KG1 (cell line): ENCODE measurements at regions not wholly inside any gene's neighbourhood (a gene's known extent, or its start where the extent isn't known, plus 50 kb on each side); places are given as distances from the start of the nearest gene placed in this dataset.
"Not testable (repeated sequence)": the region's sequence is repeated elsewhere in the genome, so short reads cannot be mapped to it uniquely, and the experiment has no call there.

ENCODE experiments used
- DNase-seq: peaks from one replicate; lab custom pipeline; 2025; lab: John Stamatoyannopoulos, UW

GRCh38 chr6:112579601-112580000, 232.5 kb downstream of the RFPL4B start:
- DNase-seq: no peak

- DNase-seq: no peak
Measured at GRCh38 chr6:112581015-112581414, 233.9 kb downstream of the RFPL4B start.

- no peak for DNase-seq
Measured at GRCh38 chr6:112590326-112590725, 243.2 kb downstream of the RFPL4B start.

GRCh38 chr6:112591329-112591728, 244.2 kb downstream of the RFPL4B start:
- DNase-seq: no peak

GRCh38 chr6:112592159-112592558, 245.0 kb downstream of the RFPL4B start:
- DNase-seq: no peak

- no peak for DNase-seq
Measured at GRCh38 chr6:112594886-112595594, 247.9 kb downstream of the RFPL4B start.

GRCh38 chr6:112595841-112596240, 248.7 kb downstream of the RFPL4B start:
- no peak for DNase-seq

- no peak for DNase-seq
Measured at GRCh38 chr6:112597176-112597575, 250.0 kb downstream of the RFPL4B start.

GRCh38 chr6:112600168-112600567, 253.0 kb downstream of the RFPL4B start:
- no peak for DNase-seq

- DNase-seq: no peak
Measured at GRCh38 chr6:112603726-112604125, 256.6 kb downstream of the RFPL4B start.

GRCh38 chr6:112606656-112607435, 259.7 kb downstream of the RFPL4B start:
- no peak for DNase-seq

- DNase-seq: not testable (repeated sequence)
Measured at GRCh38 chr6:112608925-112609324, 261.8 kb downstream of the RFPL4B start.

- DNase-seq: no peak
Measured at GRCh38 chr6:112613410-112613809, 266.3 kb downstream of the RFPL4B start.

- no peak for DNase-seq
Measured at GRCh38 chr6:112618849-112619248, 271.7 kb downstream of the RFPL4B start.

- DNase-seq: no peak
Measured at GRCh38 chr6:112620812-112621569, 273.9 kb downstream of the RFPL4B start.

GRCh38 chr6:112622036-112622435, 274.9 kb downstream of the RFPL4B start:
- DNase-seq: no peak

- no peak for DNase-seq
Measured at GRCh38 chr6:112626468-112627082, 279.4 kb downstream of the RFPL4B start.

- DNase-seq: no peak
Measured at GRCh38 chr6:112634376-112634775, 287.2 kb downstream of the RFPL4B start.

GRCh38 chr6:112636650-112637262, 289.6 kb downstream of the RFPL4B start:
- DNase-seq: no peak

- no peak for DNase-seq
Measured at GRCh38 chr6:112639391-112639831, 292.3 kb downstream of the RFPL4B start.

- no peak for DNase-seq
Measured at GRCh38 chr6:112640891-112641290, 293.8 kb downstream of the RFPL4B start.

GRCh38 chr6:112649853-112650252, 302.7 kb downstream of the RFPL4B start:
- no peak for DNase-seq
